ENCODE measurements at regions not wholly inside any gene's neighbourhood (a gene's known extent, or its start where the extent isn't known, plus 50 kb on each side); places are given as distances from the start of the nearest gene placed in this dataset.

DNA sequence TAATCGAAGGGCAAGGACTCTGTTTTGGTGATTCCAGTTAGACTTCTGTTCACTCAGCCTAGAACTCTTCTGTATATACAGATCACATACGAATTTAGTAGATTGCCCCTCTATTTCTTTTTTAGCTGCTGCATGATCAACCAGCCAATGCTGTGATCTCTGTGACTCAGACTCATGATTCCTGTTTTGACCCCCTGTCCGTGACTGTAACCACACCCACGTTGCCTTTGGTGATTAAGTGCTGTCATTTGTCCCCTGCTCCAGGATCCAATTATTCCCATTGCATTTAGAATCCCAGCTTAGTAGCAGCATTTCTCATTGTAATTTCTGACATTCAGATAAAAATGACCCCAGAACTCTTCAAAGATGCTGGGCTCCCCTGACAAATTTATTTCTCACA is 545.7 kb downstream of the NPIPA7 start:
- TF ChIP-seq, protein P1, sequence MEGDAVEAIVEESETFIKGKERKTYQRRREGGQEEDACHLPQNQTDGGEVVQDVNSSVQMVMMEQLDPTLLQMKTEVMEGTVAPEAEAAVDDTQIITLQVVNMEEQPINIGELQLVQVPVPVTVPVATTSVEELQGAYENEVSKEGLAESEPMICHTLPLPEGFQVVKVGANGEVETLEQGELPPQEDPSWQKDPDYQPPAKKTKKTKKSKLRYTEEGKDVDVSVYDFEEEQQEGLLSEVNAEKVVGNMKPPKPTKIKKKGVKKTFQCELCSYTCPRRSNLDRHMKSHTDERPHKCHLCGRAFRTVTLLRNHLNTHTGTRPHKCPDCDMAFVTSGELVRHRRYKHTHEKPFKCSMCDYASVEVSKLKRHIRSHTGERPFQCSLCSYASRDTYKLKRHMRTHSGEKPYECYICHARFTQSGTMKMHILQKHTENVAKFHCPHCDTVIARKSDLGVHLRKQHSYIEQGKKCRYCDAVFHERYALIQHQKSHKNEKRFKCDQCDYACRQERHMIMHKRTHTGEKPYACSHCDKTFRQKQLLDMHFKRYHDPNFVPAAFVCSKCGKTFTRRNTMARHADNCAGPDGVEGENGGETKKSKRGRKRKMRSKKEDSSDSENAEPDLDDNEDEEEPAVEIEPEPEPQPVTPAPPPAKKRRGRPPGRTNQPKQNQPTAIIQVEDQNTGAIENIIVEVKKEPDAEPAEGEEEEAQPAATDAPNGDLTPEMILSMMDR (tag by site-specific recombination; IDR thresholded peaks at IDR 0.05), result no peak
- TF ChIP-seq ZNF785 (tag by site-specific recombination; IDR thresholded peaks at IDR 0.05), result no peak
- TF ChIP-seq YY1 (tag by site-specific recombination; IDR thresholded peaks at IDR 0.05), result no peak
- TF ChIP-seq ATF2 (tag by site-specific recombination; IDR thresholded peaks at IDR 0.05; ENCODE audit: low read depth), result no peak
- no peak for TF ChIP-seq ZNF24 (tag by site-specific recombination; IDR thresholded peaks at IDR 0.05)
- TF ChIP-seq ZNF223 (tag by site-specific recombination; IDR thresholded peaks at IDR 0.05), result no peak
- TF ChIP-seq, protein P2, sequence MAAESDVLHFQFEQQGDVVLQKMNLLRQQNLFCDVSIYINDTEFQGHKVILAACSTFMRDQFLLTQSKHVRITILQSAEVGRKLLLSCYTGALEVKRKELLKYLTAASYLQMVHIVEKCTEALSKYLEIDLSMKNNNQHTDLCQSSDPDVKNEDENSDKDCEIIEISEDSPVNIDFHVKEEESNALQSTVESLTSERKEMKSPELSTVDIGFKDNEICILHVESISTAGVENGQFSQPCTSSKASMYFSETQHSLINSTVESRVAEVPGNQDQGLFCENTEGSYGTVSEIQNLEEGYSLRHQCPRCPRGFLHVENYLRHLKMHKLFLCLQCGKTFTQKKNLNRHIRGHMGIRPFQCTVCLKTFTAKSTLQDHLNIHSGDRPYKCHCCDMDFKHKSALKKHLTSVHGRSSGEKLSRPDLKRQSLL (tag by site-specific recombination; IDR thresholded peaks at IDR 0.05), result no peak
- TF ChIP-seq, protein P3, sequence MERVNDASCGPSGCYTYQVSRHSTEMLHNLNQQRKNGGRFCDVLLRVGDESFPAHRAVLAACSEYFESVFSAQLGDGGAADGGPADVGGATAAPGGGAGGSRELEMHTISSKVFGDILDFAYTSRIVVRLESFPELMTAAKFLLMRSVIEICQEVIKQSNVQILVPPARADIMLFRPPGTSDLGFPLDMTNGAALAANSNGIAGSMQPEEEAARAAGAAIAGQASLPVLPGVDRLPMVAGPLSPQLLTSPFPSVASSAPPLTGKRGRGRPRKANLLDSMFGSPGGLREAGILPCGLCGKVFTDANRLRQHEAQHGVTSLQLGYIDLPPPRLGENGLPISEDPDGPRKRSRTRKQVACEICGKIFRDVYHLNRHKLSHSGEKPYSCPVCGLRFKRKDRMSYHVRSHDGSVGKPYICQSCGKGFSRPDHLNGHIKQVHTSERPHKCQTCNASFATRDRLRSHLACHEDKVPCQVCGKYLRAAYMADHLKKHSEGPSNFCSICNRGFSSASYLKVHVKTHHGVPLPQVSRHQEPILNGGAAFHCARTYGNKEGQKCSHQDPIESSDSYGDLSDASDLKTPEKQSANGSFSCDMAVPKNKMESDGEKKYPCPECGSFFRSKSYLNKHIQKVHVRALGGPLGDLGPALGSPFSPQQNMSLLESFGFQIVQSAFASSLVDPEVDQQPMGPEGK (tag by site-specific recombination; IDR thresholded peaks at IDR 0.05), result no peak
- no peak for TF ChIP-seq ZNF274 (IDR thresholded peaks at IDR 0.05; ENCODE audit: low read length)
- no peak for TF ChIP-seq ZNF274 (tag by site-specific recombination; IDR thresholded peaks at IDR 0.05; ENCODE audit: borderline replicate concordance)
- TF ChIP-seq ZNF148 (tag by site-specific recombination; IDR thresholded peaks at IDR 0.05; ENCODE audit: borderline replicate concordance), result no peak
- TF ChIP-seq ZNF707 (tag by site-specific recombination; IDR thresholded peaks at IDR 0.05), result no peak
- TF ChIP-seq, protein P4, sequence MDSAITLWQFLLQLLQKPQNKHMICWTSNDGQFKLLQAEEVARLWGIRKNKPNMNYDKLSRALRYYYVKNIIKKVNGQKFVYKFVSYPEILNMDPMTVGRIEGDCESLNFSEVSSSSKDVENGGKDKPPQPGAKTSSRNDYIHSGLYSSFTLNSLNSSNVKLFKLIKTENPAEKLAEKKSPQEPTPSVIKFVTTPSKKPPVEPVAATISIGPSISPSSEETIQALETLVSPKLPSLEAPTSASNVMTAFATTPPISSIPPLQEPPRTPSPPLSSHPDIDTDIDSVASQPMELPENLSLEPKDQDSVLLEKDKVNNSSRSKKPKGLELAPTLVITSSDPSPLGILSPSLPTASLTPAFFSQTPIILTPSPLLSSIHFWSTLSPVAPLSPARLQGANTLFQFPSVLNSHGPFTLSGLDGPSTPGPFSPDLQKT (IDR thresholded peaks at IDR 0.05; ENCODE audit: borderline replicate concordance, low read depth, low read length), result no peak

Data from HEK293 (cell line).